WI38 (cell line): ENCODE measurements at regions not wholly inside any gene's neighbourhood (a gene's known extent, or its start where the extent isn't known, plus 50 kb on each side); places are given as distances from the start of the nearest gene placed in this dataset.

ENCODE experiments used
- H3K4me3 ChIP-seq: 2 replicates; pipeline ENCODE4 v1.5.1; 2011; ENCODE audit warnings: low read depth, mild to moderate bottlenecking, control low read depth, low read length
- CTCF ChIP-seq: IDR thresholded peaks from 2 replicates; pipeline ENCODE4 v1.5.1; 2012; ENCODE audit warnings: low read depth, mild to moderate bottlenecking, control low read depth, low read length

- TF ChIP-seq CTCF = no peak
- H3K4me3 ChIP-seq = no peak overlapping the region
Observed at GRCh38 chr7:17070231-17070708, 188.5 kb upstream of the AGR3 start.

GRCh38 chr7:17071866-17072265 lies 190.1 kb upstream of the AGR3 start:
- no peak overlapping the region for H3K4me3 ChIP-seq
- no peak for TF ChIP-seq CTCF

- no peak for TF ChIP-seq CTCF
- H3K4me3 ChIP-seq = no peak overlapping the region
Observed at GRCh38 chr7:17075601-17076255, 193.9 kb upstream of the AGR3 start.

- TF ChIP-seq CTCF = no peak
- H3K4me3 ChIP-seq = no peak overlapping the region
Observed at GRCh38 chr7:17078298-17078697, 196.5 kb upstream of the AGR3 start.

GRCh38 chr7:17083392-17084165 lies 201.8 kb upstream of the AGR3 start:
- no peak overlapping the region for H3K4me3 ChIP-seq
- TF ChIP-seq CTCF = no peak

- no peak for TF ChIP-seq CTCF
- no peak overlapping the region for H3K4me3 ChIP-seq
Observed at GRCh38 chr7:17084166-17084475, 202.3 kb upstream of the AGR3 start.

GRCh38 chr7:17085186-17085585 lies 203.4 kb upstream of the AGR3 start:
- no peak overlapping the region for H3K4me3 ChIP-seq
- no peak for TF ChIP-seq CTCF
